GM12892 (cell line): ENCODE measurements at regions not wholly inside any gene's neighbourhood (a gene's known extent, or its start where the extent isn't known, plus 50 kb on each side); places are given as distances from the start of the nearest gene placed in this dataset.

ENCODE experiments used
- POLR2A ChIP-seq: IDR thresholded peaks from 2 replicates; pipeline ENCODE4 v1.6.1; 2011; ENCODE audit warnings: low read depth, low read length, control low read depth
- POLR2AphosphoS5 ChIP-seq: IDR thresholded peaks from 2 replicates; pipeline ENCODE4 v1.6.1; 2011; ENCODE audit warnings: low read depth, low read length, control low read depth

GRCh38 chr5:12413585-12413984 is 509.3 kb upstream of the CTNND2 start:
- TF ChIP-seq POLR2A (no peak), POLR2AphosphoS5 (no peak)
